HL-60 (cell line): ENCODE measurements at regions not wholly inside any gene's neighbourhood (a gene's known extent, or its start where the extent isn't known, plus 50 kb on each side); places are given as distances from the start of the nearest gene placed in this dataset.

ENCODE experiments used
- DNase-seq, 2 experiments: peaks; one replicate each; pipeline ENCODE4 v3.0.0-alpha.2; 2010 to 2020; ENCODE audit warnings: low read depth in 1 of 2, low spot score in 1 of 2
- H3K27ac ChIP-seq: fragments of 250-450 bp; sonication (Bioruptor Pico); replicated peaks from 2 replicates; pipeline ENCODE4 v1.5.1; 2020; ENCODE audit warnings: mild to moderate bottlenecking, moderate library complexity
- H3K27me3 ChIP-seq: fragments of 250-450 bp; sonication (Bioruptor Pico); 2 replicates; pipeline ENCODE4 v1.5.1; 2021; ENCODE audit warnings: mild to moderate bottlenecking, moderate library complexity; ENCODE audit not compliant: insufficient read depth, poor library complexity, severe bottlenecking
- H3K4me3 ChIP-seq: replicated peaks from 2 replicates; pipeline ENCODE4 v1.5.1; 2011; ENCODE audit warnings: mild to moderate bottlenecking, control low read depth, low read length; ENCODE audit not compliant: insufficient read depth
- CTCF ChIP-seq: IDR thresholded peaks from one replicate; pipeline ENCODE4 v1.5.1; 2011; ENCODE audit warnings: low read length, control low read depth, inconsistent platforms; ENCODE audit not compliant: insufficient read depth
- GABPA ChIP-seq: IDR thresholded peaks from 2 replicates; pipeline ENCODE4 v1.6.1; 2012; ENCODE audit warnings: low read depth
- POLR2AphosphoS5 ChIP-seq: IDR thresholded peaks from 2 replicates; pipeline ENCODE4 v1.6.1; 2012; ENCODE audit warnings: low read depth
- SPI1 ChIP-seq: IDR thresholded peaks from 2 replicates; pipeline ENCODE4 v1.6.1; 2012; ENCODE audit warnings: low read depth, mild to moderate bottlenecking, borderline replicate concordance
- TF ChIP-seq, protein P1 (sequence below): IDR thresholded peaks from 2 replicates; pipeline ENCODE4 v1.6.1; 2012; ENCODE audit warnings: low read depth; ENCODE audit not compliant: insufficient replicate concordance

GRCh38 chr9:16145196-16145950 lies 592.5 kb downstream of the CCDC171 start:
- no peaks in the 10 kb centered on the region for H3K27me3 ChIP-seq
- no peak for DNase-seq
- H3K27ac ChIP-seq, result no peak overlapping the region
- no peak overlapping the region for H3K4me3 ChIP-seq
- no peak for TF ChIP-seq SPI1
- no peak for TF ChIP-seq GABPA
- TF ChIP-seq, protein P1, sequence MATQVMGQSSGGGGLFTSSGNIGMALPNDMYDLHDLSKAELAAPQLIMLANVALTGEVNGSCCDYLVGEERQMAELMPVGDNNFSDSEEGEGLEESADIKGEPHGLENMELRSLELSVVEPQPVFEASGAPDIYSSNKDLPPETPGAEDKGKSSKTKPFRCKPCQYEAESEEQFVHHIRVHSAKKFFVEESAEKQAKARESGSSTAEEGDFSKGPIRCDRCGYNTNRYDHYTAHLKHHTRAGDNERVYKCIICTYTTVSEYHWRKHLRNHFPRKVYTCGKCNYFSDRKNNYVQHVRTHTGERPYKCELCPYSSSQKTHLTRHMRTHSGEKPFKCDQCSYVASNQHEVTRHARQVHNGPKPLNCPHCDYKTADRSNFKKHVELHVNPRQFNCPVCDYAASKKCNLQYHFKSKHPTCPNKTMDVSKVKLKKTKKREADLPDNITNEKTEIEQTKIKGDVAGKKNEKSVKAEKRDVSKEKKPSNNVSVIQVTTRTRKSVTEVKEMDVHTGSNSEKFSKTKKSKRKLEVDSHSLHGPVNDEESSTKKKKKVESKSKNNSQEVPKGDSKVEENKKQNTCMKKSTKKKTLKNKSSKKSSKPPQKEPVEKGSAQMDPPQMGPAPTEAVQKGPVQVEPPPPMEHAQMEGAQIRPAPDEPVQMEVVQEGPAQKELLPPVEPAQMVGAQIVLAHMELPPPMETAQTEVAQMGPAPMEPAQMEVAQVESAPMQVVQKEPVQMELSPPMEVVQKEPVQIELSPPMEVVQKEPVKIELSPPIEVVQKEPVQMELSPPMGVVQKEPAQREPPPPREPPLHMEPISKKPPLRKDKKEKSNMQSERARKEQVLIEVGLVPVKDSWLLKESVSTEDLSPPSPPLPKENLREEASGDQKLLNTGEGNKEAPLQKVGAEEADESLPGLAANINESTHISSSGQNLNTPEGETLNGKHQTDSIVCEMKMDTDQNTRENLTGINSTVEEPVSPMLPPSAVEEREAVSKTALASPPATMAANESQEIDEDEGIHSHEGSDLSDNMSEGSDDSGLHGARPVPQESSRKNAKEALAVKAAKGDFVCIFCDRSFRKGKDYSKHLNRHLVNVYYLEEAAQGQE, result no peak
- TF ChIP-seq CTCF, result no peak
- no peak for TF ChIP-seq POLR2AphosphoS5

- no peaks in the 10 kb centered on the region for H3K27me3 ChIP-seq
- no peak overlapping the region for H3K4me3 ChIP-seq
- peak in 1 of 2 experiments; percentile 10 for DNase-seq
- TF ChIP-seq CTCF (no peak), SPI1 (peak; percentile 63), POLR2AphosphoS5 (no peak)
- no peak overlapping the region for H3K27ac ChIP-seq
These were observed 594.9 kb downstream of the CCDC171 start for GRCh38 chr9:16147726-16148125.

GRCh38 chr9:16150501-16150900 lies 597.7 kb downstream of the CCDC171 start:
- Histone ChIP-seq H3K27ac (no peak overlapping the region), H3K27me3 (no peaks in the 10 kb centered on the region), H3K4me3 (no peak overlapping the region)
- TF ChIP-seq, protein P1, result no peak
- TF ChIP-seq SPI1 (no peak), POLR2AphosphoS5 (no peak), GABPA (no peak), CTCF (no peak)
- DNase-seq, result no peak
